Dedifferentiated amniotic fluid mesenchymal stem cell (primary cell): ENCODE measurements at regions not wholly inside any gene's neighbourhood (a gene's known extent, or its start where the extent isn't known, plus 50 kb on each side); places are given as distances from the start of the nearest gene placed in this dataset.
"Not testable (repeated sequence)": the region's sequence is repeated elsewhere in the genome, so short reads cannot be mapped to it uniquely, and the experiment has no call there.

Source experiments
- DNase-seq: peaks from one replicate; pipeline ENCODE4 v3.0.0-alpha.2; 2016; ENCODE audit errors: extremely low spot score

DNA sequence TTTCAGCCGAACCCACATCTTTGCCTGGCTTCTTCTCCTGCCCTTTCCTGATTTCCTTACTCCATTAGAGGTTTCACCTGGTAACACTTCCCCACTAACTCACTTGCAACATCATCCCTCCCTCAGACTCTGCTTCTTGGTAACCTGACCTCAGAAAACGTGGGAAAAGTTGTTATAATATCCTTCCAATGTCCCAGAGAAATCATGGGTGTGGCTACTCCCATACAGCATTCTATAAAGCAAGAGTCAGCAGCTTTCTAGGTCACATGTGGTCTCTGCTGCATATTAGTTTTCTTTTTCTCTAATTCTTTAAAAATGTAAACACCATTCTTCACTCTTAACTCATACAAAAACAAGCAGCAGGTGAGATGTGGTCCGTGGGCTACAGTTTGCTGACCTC is 283.1 kb upstream of the MAOA start:
- no peak for DNase-seq

DNA sequence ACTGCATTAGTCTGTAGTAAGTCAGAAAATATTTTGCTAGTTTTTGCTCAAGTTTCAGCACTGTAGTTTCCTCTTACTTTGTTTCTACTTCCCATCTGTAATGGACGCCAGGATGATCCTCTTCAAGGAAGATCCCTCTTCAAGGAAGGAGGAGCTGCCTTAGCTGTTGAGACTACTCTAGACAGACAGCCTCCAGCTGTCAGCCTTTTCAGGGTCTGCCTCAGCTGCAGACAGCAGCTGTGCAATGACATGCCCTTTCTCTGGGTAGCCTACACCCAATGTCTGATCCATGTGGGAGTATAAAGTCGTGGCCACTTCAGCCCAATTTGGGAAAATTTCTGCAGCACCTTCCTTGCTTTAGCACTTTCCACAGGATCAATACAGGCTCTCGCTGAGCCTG is 281.0 kb upstream of the MAOA start:
- DNase-seq: no peak

DNA sequence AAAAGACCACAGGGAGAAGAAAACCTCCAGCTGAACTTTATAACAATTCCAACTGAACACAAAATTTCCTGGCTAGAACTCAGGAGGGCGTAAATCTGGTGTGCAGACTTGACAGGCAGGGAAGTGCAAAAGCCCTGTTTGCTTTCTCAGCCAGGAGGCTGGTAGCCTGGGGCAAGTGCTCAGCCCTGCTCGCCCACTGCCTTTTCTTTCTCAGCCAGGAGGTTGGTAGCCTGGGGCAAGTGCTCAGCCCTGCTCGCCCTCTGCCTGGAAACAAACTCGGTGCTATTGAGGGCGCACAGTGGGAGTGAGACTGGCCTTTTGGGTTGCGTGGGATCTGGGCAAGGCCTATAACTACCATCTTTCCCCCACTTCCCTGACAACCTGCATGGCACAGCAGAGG is 275.4 kb upstream of the MAOA start:
- no peak for DNase-seq

DNA sequence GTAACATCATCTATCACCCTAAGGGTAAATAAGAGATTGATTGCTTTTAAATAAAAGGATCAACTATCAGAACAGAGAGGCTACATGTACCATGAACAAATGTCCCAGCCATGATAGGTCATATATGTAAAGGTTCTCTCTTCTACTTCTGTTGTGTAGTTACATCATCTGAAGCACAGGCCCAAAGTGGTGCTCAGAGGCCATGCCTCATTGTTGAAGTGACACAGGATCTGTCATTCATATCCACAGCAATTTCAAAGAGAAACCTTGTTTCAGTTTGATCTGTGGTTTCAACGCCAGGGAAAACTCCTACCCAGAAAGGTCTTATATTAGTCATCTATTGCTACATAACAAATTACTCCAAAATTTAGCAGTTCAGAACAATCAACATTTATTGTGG is 269.2 kb upstream of the MAOA start:
- DNase-seq: no peak

- no peak for DNase-seq
These were observed 250.9 kb upstream of the MAOA start for GRCh38 chrX:43405191-43405590.

- DNase-seq: no peak
These were observed 232.2 kb upstream of the MAOA start for GRCh38 chrX:43423876-43424275.

- no peak for DNase-seq
These were observed 219.6 kb upstream of the MAOA start for GRCh38 chrX:43436517-43436916.

- DNase-seq: no peak
These were observed 209.3 kb upstream of the MAOA start for GRCh38 chrX:43446752-43447151.

DNA sequence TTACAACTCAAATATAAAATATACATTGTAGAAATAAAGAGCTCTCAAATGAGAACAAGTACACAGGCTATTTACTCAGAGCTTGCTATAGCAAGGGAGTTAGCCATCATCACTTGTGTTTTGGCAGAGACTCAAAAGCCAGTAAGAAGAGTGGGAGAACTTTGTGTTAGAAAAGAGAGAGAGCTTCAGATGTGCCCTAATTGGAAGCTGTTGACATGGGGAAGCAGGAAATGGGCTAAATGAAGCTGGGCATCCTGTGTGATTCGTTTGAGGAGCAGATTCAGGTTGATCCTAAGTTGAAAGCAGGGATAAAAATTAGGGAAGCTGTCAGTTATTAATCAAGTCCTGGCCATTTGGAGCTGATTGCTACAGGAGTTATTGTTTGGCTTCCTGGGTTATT is 207.4 kb upstream of the MAOA start:
- no peak for DNase-seq

- no peak for DNase-seq
These were observed 205.7 kb upstream of the MAOA start for GRCh38 chrX:43450355-43450754.

GRCh38 chrX:43451976-43452686 is 204.0 kb upstream of the MAOA start:
- DNase-seq: not testable (repeated sequence)

GRCh38 chrX:43456063-43456462 is 200.0 kb upstream of the MAOA start:
- DNase-seq: no peak

GRCh38 chrX:43456906-43457305 is 199.2 kb upstream of the MAOA start:
- DNase-seq: no peak

DNA sequence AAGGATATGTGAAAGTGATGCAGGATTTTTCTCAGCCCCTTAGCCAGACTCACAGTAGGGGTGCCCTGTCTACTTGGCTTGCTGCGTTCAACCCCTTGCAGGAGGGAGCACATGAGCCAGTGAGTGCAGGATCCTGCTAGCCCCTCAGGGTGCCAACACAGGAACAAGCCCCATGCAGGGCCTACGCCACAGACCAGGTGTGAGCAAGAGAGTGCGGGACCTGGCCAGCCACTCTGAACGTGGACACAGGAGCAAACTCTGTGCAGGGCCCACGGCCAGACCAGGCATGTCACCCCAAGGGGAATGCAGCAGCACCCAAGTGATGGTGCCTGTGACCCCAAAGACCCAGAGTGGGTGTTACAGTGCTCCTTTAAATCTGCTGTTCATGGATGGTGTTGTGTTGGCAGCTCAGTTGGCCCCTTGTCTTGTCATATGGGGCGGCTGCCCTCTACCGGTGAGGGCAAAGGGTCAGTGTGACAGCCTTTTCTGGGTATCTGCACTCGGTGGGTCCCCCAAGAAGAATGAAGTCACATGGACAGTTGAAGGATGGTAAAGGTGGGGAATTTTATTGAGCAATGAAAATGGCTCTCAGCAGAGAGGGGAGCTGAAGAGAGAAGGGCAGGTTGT is 188.4 kb upstream of the MAOA start:
- DNase-seq: no peak

DNA sequence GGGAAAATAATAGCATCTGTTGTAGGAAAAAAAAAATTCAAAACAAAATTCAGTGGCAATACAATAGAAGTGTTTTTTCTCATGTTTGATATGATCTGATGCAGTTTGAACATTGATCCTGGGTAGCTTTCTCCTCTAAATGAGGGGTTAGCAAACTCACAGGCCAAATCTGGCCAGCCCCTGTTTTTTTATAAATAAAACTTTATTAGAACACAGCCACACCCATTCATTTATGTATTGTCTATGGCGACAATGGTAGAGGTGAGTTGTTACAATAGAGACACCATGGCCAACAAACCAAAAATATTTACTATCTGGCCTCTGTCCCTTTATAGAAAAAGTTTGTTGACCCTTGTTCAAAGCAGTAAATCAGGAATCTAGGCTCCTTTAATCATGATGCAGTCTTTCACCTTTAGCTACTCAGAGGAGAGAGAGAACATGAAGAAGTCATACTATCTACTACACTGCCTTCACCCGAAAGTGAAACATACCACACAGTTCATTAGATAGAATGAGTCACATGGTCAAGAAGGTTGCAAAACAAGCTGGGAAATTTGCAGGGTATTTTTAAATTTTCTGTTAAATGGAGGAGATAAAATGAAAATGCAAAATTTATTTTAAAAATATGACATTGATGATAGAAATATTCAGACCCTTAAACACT is 186.6 kb upstream of the MAOA start:
- no peak for DNase-seq

DNA sequence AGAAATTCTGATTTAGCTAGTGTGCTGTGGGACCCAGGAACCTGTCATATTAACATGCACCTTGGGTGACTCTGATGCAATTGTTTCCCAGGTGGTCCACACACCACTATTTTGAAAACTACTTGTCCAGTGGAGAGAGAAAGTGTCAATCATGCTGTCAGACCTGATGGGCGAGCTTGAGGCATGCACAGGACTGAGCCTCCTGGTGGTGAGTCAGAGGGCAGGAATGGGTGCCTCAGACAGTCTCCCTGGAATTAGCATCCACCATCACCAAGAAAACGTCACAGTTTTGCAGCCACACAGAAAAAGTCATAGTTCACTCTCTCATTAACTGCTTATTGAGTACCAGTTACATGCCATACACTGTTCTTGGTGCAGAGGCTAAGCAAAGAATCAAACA is 181.8 kb upstream of the MAOA start:
- DNase-seq: no peak

DNA sequence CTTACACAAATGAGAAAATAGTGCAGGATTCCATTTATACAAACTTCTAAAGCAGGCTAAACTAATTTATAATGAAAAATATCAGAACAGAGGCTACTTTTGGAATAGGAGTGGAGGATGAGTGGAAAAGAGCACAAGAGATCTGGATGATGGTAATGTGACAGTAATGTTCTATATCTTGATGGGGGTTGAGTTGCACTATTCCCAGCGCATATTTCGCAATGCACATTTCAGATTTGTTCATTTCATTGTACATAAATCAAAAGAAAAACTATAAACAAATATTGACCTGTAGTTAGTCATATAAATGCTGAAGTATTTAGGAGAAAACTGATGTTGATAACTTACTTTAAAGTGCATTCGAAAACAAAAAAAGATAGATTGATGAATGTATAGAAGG is 177.0 kb upstream of the MAOA start:
- no peak for DNase-seq

DNA sequence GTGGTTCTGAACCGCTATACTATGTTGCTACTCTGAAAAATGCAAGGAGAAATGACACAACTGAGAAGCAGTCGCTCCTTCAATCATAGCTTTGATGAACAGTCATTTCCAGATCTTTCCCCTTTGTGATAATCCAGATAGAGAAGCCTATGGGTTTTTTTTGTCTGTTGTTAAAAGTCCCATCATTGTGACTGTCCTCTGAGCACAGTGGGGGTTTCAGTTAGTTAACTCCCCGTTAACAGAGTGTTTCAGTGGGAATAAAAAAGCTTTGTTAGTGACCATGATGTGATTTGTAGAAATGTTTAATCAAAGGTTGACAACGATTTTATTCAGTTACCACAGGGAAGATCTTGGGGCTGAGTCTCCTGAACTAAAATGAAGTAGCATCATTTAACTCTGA is 176.2 kb upstream of the MAOA start:
- DNase-seq: no peak

GRCh38 chrX:43481576-43481975 is 174.5 kb upstream of the MAOA start:
- no peak for DNase-seq

DNA sequence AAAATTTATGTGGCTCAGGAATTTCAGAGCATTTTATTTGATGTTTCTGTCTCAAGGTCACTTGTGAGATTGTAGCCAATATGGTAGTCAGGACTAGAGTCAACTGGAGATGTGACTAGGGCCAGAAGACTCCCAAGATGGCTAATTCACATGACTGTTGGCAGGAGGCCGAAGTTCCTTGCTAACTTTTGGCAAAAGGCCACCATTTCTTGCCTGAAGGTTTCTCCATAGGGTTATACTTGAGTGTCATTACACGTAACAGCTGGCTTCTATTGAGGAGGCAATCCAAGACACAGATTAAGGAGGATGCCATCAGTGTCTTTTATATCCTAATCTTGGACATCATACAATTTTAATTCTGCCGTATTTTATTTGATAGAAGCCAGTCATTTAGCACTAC is 162.3 kb upstream of the MAOA start:
- DNase-seq: no peak

GRCh38 chrX:43500246-43500645 is 155.9 kb upstream of the MAOA start:
- DNase-seq: no peak

DNA sequence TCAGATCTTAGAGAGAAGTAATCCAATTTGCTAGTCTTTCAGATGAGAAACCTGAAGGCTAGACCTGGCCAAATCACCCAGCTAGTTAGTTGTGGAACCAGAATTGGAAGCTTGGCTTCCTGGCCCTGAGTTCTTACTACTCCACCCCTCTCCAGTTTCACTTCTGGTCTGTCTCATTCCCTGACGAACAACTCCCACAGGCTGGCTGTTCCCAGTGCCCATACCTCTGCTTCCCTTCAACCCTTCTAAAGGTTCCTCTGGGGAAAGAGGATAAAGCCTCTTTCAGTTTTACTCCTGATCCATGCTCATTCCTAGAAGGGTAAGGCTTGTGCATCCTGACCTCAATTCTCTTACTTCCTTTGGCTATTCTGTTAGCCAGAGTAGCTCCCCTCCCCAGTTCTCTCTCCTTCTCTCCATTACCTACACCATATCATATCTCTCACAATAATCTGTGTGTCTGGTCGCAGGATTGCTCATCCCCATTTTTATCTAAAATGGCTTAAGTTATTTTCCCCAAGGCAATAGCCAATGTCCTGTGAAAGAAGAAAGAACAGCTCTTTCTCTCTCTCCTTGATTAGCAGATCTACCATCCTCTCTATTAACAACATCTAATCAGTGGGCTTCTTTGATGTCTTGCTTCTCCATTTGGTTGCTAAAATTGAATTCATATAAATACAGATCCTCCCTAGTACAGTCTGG is 155.0 kb upstream of the MAOA start:
- DNase-seq: no peak

DNA sequence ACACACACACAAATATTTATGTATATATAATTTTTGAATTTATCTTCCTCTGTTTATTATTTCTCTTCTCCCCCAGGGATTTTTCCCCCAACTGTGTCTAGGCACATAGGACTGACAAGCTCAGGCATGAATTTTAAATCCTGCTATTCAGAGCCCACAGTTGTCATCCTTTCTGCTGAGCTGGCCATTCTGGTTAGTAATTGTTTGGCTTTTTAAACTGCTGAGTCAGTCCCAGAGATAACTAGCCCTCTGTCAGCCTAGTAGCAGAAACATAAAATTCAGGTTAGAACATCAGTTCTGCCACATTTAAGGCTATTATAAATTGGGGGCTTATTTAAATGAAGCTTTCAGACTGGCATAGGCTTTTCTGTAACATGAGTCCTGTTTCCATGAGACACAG is 151.7 kb upstream of the MAOA start:
- no peak for DNase-seq
